Activated CD4-positive, alpha-beta T cell treated with anti-CD3 and anti-CD28 coated beads, Interleukin-10, Interleukin-2, amounts not matched to agents 100 ng/mL and 50 ng/mL, durations not matched to agents 16 hours and 8 hours (primary cell): ENCODE measurements at regions not wholly inside any gene's neighbourhood (a gene's known extent, or its start where the extent isn't known, plus 50 kb on each side); places are given as distances from the start of the nearest gene placed in this dataset.
"Not testable (repeated sequence)": the region's sequence is repeated elsewhere in the genome, so short reads cannot be mapped to it uniquely, and the experiment has no call there.

Experiments
- DNase-seq: peaks from one replicate; pipeline ENCODE4 v3.0.0-alpha.2; 2020

GRCh38 chr20:55517584-55517983 lies 487.7 kb downstream of the CBLN4 start:
- DNase-seq: not testable (repeated sequence)

DNA sequence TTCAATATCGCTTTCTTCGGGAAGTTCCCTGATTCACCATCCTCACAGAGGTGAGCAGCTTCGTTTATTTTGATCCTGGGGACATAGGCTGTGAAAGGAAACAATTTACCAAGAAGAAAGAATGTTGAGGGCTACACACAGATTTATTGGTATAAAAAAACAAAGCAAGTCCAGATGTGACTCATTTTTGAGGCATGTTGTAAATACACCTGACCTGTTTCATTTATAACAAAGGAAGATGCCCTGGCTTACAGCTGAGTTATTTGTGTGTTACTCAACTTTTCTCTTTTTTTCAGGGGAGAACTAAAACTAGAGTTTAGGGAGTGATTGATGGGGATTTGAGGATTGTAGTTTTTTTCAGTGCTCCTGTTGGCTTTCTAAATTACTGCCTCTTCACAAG lies 489.5 kb downstream of the CBLN4 start:
- no peak for DNase-seq

DNA sequence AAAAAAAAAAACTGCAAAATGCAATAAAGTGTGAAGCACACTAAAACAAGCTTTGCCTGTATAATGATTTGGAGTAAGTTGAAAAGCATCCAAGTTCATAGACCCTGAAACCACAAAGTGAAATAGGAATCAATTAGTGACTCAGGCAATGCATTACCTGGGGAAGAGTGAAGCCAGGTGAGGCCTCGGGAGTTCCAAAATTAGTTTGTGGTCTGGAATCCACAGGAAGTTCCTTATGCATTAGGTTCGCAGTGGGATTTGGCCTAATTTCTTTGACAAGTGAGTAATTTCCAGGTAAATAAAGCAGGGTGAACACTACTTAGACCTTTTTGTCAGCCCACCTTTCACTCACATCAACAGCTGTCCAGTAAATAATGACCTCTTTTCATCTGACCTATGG lies 490.8 kb downstream of the CBLN4 start:
- DNase-seq: no peak

DNA sequence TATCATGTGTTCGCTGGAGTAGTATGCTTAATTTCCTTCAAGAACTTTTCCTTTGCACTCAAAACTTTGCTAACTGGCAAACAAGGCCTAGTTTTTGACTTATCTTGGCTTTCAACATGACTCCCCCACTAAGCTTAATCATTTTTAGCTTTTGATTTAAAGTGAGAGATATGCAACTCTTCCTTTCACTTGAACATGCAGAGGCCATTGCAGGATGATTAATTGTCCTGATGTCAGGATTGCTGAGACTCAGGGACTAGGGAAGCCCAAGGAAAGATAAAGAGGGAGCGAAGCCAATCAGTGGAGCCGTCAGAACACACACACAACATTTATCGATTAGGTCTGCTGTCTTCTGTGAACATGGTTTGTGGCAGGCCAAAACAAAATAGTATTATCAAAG lies 491.4 kb downstream of the CBLN4 start:
- no peak for DNase-seq

DNA sequence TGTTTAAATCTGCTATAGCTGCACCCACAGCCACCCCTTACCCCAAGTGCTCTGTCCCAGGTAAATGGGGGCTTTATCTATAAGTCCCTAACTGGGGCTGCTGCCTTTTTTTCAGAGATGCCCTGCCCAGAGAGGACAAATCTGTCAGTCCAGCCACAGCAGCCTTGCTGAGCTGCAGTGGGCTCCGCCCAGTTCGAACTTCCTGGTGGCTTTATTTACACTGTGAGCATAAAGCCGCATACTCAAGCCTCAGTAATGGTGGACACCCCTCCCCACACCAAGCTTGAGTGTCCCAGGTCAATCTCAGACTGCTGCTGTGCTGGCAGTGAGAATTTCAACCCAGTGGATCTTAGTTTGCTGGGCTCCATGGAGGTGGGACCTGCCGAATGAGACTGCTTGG lies 505.2 kb downstream of the CBLN4 start:
- no peak for DNase-seq

DNA sequence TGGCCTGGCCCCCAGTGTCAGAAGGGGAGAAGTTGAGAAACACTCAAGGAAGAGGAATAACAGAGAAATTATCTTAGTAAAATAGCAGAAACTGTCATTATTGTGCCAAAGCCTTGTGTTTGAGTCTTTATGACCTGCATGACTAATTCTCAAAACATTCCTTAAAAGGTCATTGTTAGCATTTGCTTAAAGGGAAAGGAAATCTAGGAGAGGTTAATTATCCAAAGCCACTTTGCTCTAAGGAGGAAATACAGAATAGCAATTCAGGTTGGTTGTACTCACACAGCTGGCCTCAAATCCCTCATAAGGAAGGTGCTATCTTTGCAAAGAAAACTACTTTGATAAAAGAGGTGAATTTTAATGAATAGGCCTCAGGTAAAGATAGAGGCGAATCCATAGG lies 516.7 kb downstream of the CBLN4 start:
- DNase-seq: no peak

GRCh38 chr20:55478724-55479450 lies 526.4 kb downstream of the CBLN4 start:
- DNase-seq: no peak

- DNase-seq: no peak
These were observed 532.6 kb downstream of the CBLN4 start for GRCh38 chr20:55472704-55473103.

DNA sequence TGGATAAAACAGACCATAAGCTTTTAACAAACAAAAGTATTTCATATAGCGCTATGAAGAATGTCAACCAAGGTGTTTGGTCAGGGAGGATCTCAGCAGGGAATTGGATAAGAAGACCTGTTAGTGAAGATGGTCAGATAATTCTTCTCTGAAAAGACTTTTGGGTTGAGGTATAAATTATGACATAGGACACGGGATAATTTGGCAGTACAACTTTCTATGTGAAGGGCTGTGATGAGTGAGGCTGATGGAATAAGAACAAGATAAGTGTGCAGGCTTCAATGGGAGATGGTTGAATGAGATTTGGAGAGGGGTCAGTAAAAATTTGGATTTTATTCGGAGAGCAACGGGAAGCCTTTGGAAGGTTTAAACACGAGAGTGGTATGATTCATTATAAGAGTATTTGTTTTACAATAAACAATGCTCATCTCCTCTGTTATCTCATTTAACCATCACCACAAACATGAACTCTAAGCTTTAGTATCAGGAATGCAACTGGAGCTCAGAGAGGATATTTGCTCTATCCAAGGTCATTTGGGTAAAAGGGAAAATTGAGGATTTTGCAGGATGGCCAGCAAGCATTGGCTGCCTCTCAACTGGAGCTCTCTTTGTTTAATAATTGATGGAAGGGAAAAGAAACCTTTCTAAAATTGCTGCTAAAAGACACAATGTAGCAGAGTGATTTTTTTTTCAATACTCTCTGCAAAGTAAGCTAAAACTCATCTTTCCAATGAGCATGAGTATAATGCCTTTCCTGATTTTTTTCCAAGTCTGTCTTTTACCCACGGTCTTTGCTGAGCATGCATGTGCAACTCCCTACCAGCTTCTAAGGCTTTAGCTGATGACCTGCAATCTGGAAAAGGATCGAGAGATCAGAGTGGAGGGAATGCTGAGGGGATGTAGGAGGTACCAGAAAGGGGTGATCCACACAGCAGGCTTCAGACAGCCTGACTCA lies 534.0 kb downstream of the CBLN4 start:
- no peak for DNase-seq

GRCh38 chr20:55469074-55469473 lies 536.2 kb downstream of the CBLN4 start:
- DNase-seq: no peak

GRCh38 chr20:55461519-55461918 lies 543.8 kb downstream of the CBLN4 start:
- DNase-seq: no peak

- no peak for DNase-seq
These were observed 548.9 kb downstream of the CBLN4 start for GRCh38 chr20:55456316-55456940.

- DNase-seq: no peak
These were observed 556.2 kb downstream of the CBLN4 start for GRCh38 chr20:55449091-55449490.

DNA sequence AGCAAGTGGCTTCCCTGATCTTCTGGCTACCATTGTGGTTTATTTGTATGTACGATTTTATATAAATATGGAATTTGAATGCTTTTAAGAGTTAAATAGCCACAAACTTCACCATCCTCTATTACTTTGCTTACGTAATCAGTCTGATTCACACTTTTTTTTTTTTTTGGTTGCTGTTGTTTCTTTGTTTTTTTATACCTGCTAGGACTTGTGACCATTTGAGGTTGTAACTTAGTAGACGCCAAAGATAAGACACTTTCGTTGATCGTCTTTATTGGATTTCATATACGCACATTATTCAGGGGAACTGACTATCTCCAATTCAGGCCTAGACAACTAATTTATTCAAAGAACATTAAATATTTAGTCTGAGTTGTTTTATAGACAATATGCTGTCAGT lies 559.0 kb downstream of the CBLN4 start:
- DNase-seq: no peak

- no peak for DNase-seq
These were observed 566.2 kb downstream of the CBLN4 start for GRCh38 chr20:55439070-55439469.

- DNase-seq: no peak
These were observed 567.4 kb downstream of the CBLN4 start for GRCh38 chr20:55437798-55438415.

DNA sequence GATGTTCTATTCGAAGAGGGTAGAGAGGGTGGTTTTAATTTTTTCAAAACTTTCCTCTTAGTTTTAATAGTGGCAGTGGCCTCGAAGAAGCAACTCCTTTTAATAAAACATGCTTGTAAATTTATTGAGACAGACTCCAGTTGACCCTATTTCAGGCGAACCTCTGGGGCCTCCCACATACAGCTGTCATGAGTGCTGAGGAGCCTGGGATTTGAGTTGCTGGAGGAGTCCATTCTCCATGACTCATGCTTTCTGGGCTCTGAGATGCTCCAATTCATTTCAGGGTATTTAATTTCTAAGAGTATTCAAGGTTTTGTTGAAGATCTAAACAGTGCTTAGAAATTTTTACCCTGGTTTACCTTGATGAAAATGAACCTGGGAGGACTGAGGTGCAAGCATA lies 580.4 kb downstream of the CBLN4 start:
- no peak for DNase-seq

DNA sequence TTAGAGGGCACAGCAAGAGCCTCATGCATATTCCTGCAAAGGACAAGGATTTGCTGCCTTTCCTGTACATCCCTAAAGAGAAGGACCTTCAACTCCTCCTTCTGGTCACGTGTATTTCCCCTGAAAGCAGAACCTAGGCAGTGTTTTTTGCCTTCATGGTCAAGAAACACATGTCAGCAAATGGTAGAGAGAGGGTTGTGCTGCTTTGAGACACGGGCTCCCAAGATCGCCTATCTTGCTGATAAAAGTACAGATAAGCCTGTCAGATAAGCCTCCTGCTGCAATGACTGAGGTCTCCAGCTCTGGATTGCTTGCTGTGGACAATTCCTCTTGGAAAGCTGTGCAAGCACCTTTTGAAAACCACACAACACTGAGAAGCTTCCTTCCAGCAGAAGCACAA lies 580.8 kb downstream of the CBLN4 start:
- no peak for DNase-seq

DNA sequence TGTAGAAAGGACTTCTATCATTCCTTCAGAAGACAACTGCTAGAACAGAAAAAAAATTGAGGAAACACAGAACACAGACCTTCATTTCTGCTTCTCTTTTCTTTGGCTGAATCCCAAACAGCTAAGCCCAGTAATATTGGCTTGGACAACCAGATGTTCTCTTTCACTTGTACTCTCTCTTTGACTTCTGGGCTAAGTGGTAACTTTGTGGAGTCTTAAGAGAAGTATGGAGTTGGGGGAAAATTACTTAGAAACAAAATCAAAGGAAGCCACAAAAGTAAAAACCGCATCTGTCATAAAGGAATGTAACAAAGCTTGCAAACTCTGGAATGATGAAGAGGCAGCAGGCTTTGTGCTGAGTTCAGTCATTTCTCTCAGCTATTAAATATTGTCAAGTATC lies 587.5 kb downstream of the CBLN4 start:
- DNase-seq: no peak

GRCh38 chr20:55415567-55416142 lies 589.7 kb downstream of the CBLN4 start:
- DNase-seq: no peak

DNA sequence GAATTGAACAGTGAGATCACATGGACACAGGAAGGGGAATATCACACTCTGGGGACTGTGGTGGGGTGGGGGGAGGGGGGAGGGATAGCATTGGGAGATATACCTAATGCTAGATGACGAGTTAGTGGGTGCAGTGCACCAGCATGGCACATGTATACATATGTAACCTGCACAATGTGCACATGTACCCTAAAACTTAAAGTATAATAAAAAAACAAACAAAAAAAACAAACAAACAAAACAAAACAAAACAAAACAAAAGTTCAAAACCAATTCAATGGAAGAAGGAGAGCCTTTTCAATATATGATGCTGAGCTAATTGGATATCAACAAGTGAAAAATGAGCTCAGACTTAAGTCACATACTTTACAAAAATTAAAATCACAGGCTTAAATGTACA lies 592.8 kb downstream of the CBLN4 start:
- not testable (repeated sequence) for DNase-seq

- DNase-seq: no peak
These were observed 598.4 kb downstream of the CBLN4 start for GRCh38 chr20:55406891-55407290.

- DNase-seq: no peak
These were observed 610.7 kb downstream of the CBLN4 start for GRCh38 chr20:55394592-55394991.
